Erythroblast (primary cell): ENCODE measurements at regions not wholly inside any gene's neighbourhood (a gene's known extent, or its start where the extent isn't known, plus 50 kb on each side); places are given as distances from the start of the nearest gene placed in this dataset.

ENCODE experiments used
- GATA1 ChIP-seq: IDR thresholded peaks from 2 replicates; pipeline ENCODE4 v1.6.1; 2011; ENCODE audit warnings: low read depth, mild to moderate bottlenecking, control low read depth, low read length, moderate library complexity
- POLR2A ChIP-seq: IDR thresholded peaks from 2 replicates; pipeline ENCODE4 v1.6.1; 2011; ENCODE audit warnings: mild to moderate bottlenecking, low read length

DNA sequence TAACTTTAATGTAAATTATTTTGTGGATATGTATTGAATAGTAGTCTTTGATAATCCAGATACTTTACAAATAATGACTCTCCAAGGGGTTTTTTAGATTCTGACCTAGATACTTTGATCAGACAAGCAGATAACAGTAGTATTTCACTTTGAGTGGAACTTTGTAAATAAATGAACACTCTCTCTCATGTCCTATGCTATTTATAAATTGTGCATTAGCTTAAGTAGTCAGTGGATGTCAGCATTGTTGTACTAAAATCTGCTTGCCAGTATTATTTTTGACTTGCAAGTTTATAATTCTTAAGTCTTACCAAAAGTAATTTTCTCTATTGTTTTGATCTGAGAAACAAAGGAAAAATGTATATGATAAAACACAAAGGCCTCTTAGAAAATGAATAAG lies 1113.1 kb upstream of the NRXN1 start:
- TF ChIP-seq POLR2A (no peak), GATA1 (no peak)
